Gastrocnemius medialis (tissue), 4 donors: ENCODE measurements at regions not wholly inside any gene's neighbourhood (a gene's known extent, or its start where the extent isn't known, plus 50 kb on each side); places are given as distances from the start of the nearest gene placed in this dataset.
"Not testable (repeated sequence)": the region's sequence is repeated elsewhere in the genome, so short reads cannot be mapped to it uniquely, and the experiment has no call there.

Source experiments
- ATAC-seq, 2 donors: fragments of 150-250 bp; one replicate each; pipeline ENCODE4 v1.9.1; 2016
- DNase-seq, 2 donors: peaks; one replicate each; pipeline ENCODE4 v3.0.0-alpha.2; 2019
- H3K27ac ChIP-seq, 4 donors: fragments of 200-600 bp; sonication (generic); 1 replicate in 1 of 4; 2 replicates in 3 of 4; pipeline ENCODE4 v1.5.1; 2016 to 2018; ENCODE audit warnings: mild to moderate bottlenecking in 2 of 4, moderate library complexity in 1 of 4
- H3K27me3 ChIP-seq, 3 donors: fragments of 200-600 bp; sonication (generic) in 2 of 3; 1 replicate in 1 of 3; 2 replicates in 2 of 3; pipeline versions ENCODE4 v1.5.1 to v1.6.0; 2016 to 2019; ENCODE audit warnings: mild to moderate bottlenecking in 1 of 3, moderate library complexity in 1 of 3
- H3K36me3 ChIP-seq, 2 donors: fragments of 200-600 bp; sonication (generic) in 1 of 2; one replicate each; pipeline ENCODE4 v1.5.1; 2017 to 2018
- H3K4me1 ChIP-seq, 2 donors: fragments of 200-600 bp; sonication (generic) in 1 of 2; one replicate each; pipeline ENCODE4 v1.5.1; 2016 to 2017; ENCODE audit warnings: mild to moderate bottlenecking in 2 of 2
- H3K4me3 ChIP-seq, 4 donors: fragments of 200-600 bp; sonication (generic) in 3 of 4; 1 replicate in 1 of 4; 2 replicates in 3 of 4; pipeline ENCODE4 v1.5.1; 2016 to 2019; ENCODE audit warnings: mild to moderate bottlenecking in 2 of 4
- H3K9me3 ChIP-seq, 3 donors: fragments of 200-600 bp; sonication (generic) in 2 of 3; 1 replicate in 1 of 3; 2 replicates in 2 of 3; pipeline ENCODE4 v1.5.1; 2016 to 2019
- CTCF ChIP-seq, 5 experiments: fragments of 450-650 bp in 3 of 5; fragments of 200-600 bp in 2 of 5; sonication (generic) in 2 of 5; IDR thresholded peaks in 4 of 5; conservative IDR thresholded peaks in 1 of 5; 1 replicate in 4 of 5; 2 replicates in 1 of 5; pipeline ENCODE4 v1.5.1; 2016 to 2019; ENCODE audit warnings: antibody characterized with exemption in 5 of 5, mild to moderate bottlenecking in 3 of 5, moderate library complexity in 3 of 5
- POLR2A ChIP-seq, 2 donors: fragments of 450-650 bp; IDR thresholded peaks; one replicate each; pipeline ENCODE4 v1.6.1; 2017; ENCODE audit warnings: antibody characterized with exemption in 2 of 2, mild to moderate bottlenecking in 2 of 2, moderate library complexity in 2 of 2
- in situ Hi-C, 4 donors: fragments of 200-750 bp; cut with MboI; loops; one replicate each; pipeline versions ENCODE4 v1.15.0 to v1.8.0; 2017; ENCODE audit warnings: low sequenced_read_pairs in 4 of 4
- intact Hi-C: fragments of 100-400 bp; cut with DNase I; formaldehyde crosslinking; loops from one replicate; pipeline ENCODE4 v1.15.1; 2023; ENCODE audit warnings: low total_unique reads

- Histone ChIP-seq H3K4me3 (no peak overlapping the region), H3K9me3 (no peaks in the 10 kb centered on the region), H3K27me3 (no peaks in the 10 kb centered on the region), H3K4me1 (no peaks in the 10 kb centered on the region), H3K36me3 (no peaks in the 10 kb centered on the region), H3K27ac (no peak overlapping the region)
- TF ChIP-seq POLR2A (IDR thresholded peaks at IDR 0.05) (no peak), CTCF (IDR thresholded peaks at IDR 0.05 in 4 of 5, conservative IDR thresholded peaks at IDR 0.05 in 1 of 5) (no peak)
- in situ Hi-C loops = no loop called here
- ATAC-seq (no peak), DNase-seq (no peak)
- intact Hi-C loops = no loop called here
Observed at GRCh38 chr9:78112004-78112403, 80.4 kb upstream of the GNAQ start.

- no peaks in the 10 kb centered on the region for H3K9me3 ChIP-seq
- no peak for ATAC-seq
- DNase-seq = no peak
- in situ Hi-C loops = no loop called here
- H3K4me1 ChIP-seq = no peaks in the 10 kb centered on the region
- no peak for TF ChIP-seq CTCF (IDR thresholded peaks at IDR 0.05 in 4 of 5, conservative IDR thresholded peaks at IDR 0.05 in 1 of 5)
- TF ChIP-seq POLR2A (IDR thresholded peaks at IDR 0.05) = no peak
- no peak overlapping the region for H3K27ac ChIP-seq
- intact Hi-C loops = no loop called here
- no peaks in the 10 kb centered on the region for H3K36me3 ChIP-seq
- H3K27me3 ChIP-seq = no peaks in the 10 kb centered on the region
- H3K4me3 ChIP-seq = no peak overlapping the region
Observed at GRCh38 chr9:78109075-78109474, 77.5 kb upstream of the GNAQ start.

- DNase-seq, intact Hi-C loops, H3K4me3 ChIP-seq, in situ Hi-C loops, H3K27me3 ChIP-seq, H3K9me3 ChIP-seq, H3K4me1 ChIP-seq, ATAC-seq, H3K36me3 ChIP-seq, H3K27ac ChIP-seq: not testable (repeated sequence)
Observed at GRCh38 chr9:78106586-78106985, 75.0 kb upstream of the GNAQ start.

- H3K4me3 ChIP-seq = no peak overlapping the region
- H3K4me1 ChIP-seq = no peaks in the 10 kb centered on the region
- ATAC-seq = no peak
- no peaks in the 10 kb centered on the region for H3K36me3 ChIP-seq
- intact Hi-C loops (no loop called here), in situ Hi-C loops (no loop called here)
- no peaks in the 10 kb centered on the region for H3K27me3 ChIP-seq
- DNase-seq = no peak
- H3K27ac ChIP-seq = no peak overlapping the region
- TF ChIP-seq CTCF (IDR thresholded peaks at IDR 0.05 in 4 of 5, conservative IDR thresholded peaks at IDR 0.05 in 1 of 5) (no peak), POLR2A (IDR thresholded peaks at IDR 0.05) (no peak)
- no peaks in the 10 kb centered on the region for H3K9me3 ChIP-seq
Observed at GRCh38 chr9:78103971-78104433, 72.4 kb upstream of the GNAQ start.

GRCh38 chr9:78101247-78101646 lies 69.6 kb upstream of the GNAQ start:
- in situ Hi-C loops = no loop called here
- no peak for DNase-seq
- Histone ChIP-seq H3K9me3 (no peaks in the 10 kb centered on the region), H3K4me3 (no peak overlapping the region), H3K27ac (no peak overlapping the region), H3K4me1 (no peaks in the 10 kb centered on the region), H3K27me3 (no peaks in the 10 kb centered on the region), H3K36me3 (no peaks in the 10 kb centered on the region)
- intact Hi-C loops = no loop called here
- no peak for ATAC-seq
- TF ChIP-seq CTCF (IDR thresholded peaks at IDR 0.05 in 4 of 5, conservative IDR thresholded peaks at IDR 0.05 in 1 of 5) (no peak), POLR2A (IDR thresholded peaks at IDR 0.05) (no peak)
